ENCODE measurements at regions not wholly inside any gene's neighbourhood (a gene's known extent, or its start where the extent isn't known, plus 50 kb on each side); places are given as distances from the start of the nearest gene placed in this dataset.

- TF ChIP-seq, protein P1, sequence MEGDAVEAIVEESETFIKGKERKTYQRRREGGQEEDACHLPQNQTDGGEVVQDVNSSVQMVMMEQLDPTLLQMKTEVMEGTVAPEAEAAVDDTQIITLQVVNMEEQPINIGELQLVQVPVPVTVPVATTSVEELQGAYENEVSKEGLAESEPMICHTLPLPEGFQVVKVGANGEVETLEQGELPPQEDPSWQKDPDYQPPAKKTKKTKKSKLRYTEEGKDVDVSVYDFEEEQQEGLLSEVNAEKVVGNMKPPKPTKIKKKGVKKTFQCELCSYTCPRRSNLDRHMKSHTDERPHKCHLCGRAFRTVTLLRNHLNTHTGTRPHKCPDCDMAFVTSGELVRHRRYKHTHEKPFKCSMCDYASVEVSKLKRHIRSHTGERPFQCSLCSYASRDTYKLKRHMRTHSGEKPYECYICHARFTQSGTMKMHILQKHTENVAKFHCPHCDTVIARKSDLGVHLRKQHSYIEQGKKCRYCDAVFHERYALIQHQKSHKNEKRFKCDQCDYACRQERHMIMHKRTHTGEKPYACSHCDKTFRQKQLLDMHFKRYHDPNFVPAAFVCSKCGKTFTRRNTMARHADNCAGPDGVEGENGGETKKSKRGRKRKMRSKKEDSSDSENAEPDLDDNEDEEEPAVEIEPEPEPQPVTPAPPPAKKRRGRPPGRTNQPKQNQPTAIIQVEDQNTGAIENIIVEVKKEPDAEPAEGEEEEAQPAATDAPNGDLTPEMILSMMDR (IDR thresholded peaks at IDR 0.05; ENCODE audit: low read depth, low read length, missing control alignments), result no peak
- no peak overlapping the region for H3K4me3 ChIP-seq (replicated peaks; ENCODE audit: low read depth, low read length)
- DNase-seq (ENCODE audit: extremely low read depth, low read depth), result no peak
Measured at GRCh38 chr4:120613778-120614177, 308.7 kb downstream of the PRDM5 start.

DNA sequence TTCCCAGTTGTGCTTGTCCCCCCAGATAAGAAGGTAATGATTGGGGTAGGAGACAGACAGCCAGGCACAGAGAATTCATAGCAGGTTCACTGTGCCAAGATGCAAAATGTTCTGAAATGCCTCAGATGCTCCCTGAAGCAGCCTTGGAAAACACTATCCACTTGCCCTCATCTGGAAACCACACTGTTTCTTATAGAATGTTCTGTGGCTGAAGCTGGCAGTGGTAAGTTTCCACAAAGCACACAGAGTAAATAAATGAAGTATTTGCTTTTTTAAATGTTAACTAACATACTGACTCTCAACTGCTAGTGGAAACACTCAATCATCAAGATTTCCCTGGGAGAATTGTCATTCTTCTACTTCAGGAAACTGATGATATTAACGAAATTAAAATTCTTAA lies 311.4 kb downstream of the PRDM5 start:
- TF ChIP-seq, protein P1 (IDR thresholded peaks at IDR 0.05; ENCODE audit: low read depth, low read length, missing control alignments), result no peak
- H3K4me3 ChIP-seq (replicated peaks; ENCODE audit: low read depth, low read length), result no peak overlapping the region
- DNase-seq (ENCODE audit: extremely low read depth, low read depth), result no peak

DNA sequence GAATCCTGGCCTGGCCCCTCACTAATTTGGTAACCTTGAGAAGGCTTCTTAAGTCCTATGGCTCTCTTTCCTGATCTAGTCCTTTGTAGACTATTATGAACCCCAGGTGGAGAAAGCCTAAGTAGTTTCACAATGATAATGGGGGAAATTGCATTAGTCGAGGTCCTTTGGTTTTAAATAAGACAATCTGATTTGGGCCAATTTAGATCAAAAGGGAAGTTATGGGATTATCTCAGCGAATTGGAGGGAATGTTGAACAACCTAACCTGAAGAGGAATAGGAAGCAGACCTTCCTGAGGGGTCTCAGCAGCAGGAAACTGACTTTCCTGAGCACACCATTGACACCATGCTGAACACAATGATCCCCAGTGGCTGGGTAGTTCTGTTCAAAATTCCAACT lies 331.5 kb downstream of the PRDM5 start:
- TF ChIP-seq, protein P1 (IDR thresholded peaks at IDR 0.05; ENCODE audit: low read depth, low read length, missing control alignments), result no peak
- no peak for DNase-seq (ENCODE audit: extremely low read depth, low read depth)

DNA sequence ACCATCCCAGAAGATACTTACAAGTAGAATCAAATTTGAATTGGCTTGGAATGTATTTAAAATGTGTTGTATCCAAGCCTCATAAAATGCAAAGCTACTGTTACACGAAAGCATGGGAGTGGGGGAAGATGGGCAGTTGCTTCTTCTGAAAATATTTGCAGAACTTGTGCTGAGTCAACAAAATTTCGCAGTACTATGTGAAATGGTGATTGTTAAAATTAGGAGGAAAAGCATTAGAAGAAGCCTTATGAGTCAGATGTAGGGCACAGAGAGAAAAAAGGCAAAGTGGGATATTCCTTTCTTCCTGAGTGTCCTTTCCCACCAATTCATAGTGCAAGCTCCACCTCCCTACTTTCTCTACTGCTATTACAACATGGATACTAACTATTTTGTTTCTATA lies 332.7 kb downstream of the PRDM5 start:
- no peak for DNase-seq (ENCODE audit: extremely low read depth, low read depth)
- H3K4me3 ChIP-seq (replicated peaks; ENCODE audit: low read depth, low read length), result no peak overlapping the region
- TF ChIP-seq, protein P1 (IDR thresholded peaks at IDR 0.05; ENCODE audit: low read depth, low read length, missing control alignments), result no peak

More for the DNA sequence above, 331.5 kb downstream of the PRDM5 start:
- H3K4me3 ChIP-seq (replicated peaks; ENCODE audit: low read depth, low read length), result no peak overlapping the region

DNA sequence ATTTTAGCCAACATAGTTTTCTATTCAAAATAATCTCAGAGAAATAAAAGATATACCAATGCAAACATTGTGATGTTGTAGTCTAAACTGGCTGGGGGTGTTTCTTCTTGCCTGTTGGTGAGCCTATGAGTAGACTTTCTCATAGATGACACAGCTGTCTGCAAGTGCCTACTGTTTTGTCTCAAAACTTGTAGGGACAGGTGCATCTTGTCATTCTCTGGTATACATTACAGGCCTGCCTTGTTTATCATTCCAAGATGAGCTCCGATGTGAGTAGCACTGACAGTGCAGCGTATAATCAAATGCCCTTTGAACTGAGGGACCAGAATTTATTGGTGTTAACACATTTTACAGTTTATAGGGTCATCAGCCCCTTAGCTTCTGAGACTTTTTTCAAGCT lies 353.8 kb downstream of the PRDM5 start:
- TF ChIP-seq, protein P1 (IDR thresholded peaks at IDR 0.05; ENCODE audit: low read depth, low read length, missing control alignments), result no peak
- no peak for DNase-seq (ENCODE audit: extremely low read depth, low read depth)
- H3K4me3 ChIP-seq (replicated peaks; ENCODE audit: low read depth, low read length), result no peak overlapping the region

GRCh38 chr4:120561648-120562047 lies 360.9 kb downstream of the PRDM5 start:
- no peak overlapping the region for H3K4me3 ChIP-seq (replicated peaks; ENCODE audit: low read depth, low read length)
- DNase-seq (ENCODE audit: extremely low read depth, low read depth), result no peak
- TF ChIP-seq, protein P1 (IDR thresholded peaks at IDR 0.05; ENCODE audit: low read depth, low read length, missing control alignments), result no peak

DNA sequence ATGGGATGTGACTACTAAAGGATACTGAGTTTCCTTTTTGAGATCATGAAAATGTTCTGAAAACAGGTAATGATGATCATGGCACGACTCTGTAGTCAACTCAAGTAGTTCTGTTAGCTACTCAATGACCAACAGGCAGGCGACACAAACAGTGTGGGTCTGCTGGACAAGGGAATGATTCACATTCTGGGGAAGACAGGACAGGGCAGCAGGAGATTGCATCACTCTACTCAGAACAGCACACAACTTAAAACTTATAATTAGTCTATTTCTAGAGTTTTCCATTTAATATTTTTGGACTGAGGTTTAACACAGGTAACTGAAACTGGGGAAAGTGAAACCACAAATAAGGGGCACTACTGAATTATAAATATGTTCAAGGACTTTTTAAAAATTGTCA lies 365.2 kb downstream of the PRDM5 start:
- TF ChIP-seq, protein P1 (IDR thresholded peaks at IDR 0.05; ENCODE audit: low read depth, low read length, missing control alignments), result no peak
- DNase-seq (ENCODE audit: extremely low read depth, low read depth), result no peak
- H3K4me3 ChIP-seq (replicated peaks; ENCODE audit: low read depth, low read length), result no peak overlapping the region
